OCI-LY3 (cell line): ENCODE measurements at regions not wholly inside any gene's neighbourhood (a gene's known extent, or its start where the extent isn't known, plus 50 kb on each side); places are given as distances from the start of the nearest gene placed in this dataset.

Experiments
- H2AFZ ChIP-seq: fragments of 200-600, 300-600 bp; shearing (Covaris generic); 2 replicates; pipeline ENCODE4 v1.6.0; 2014; ENCODE audit warnings: antibody characterized with exemption, low read depth, low read length
- H3K27ac ChIP-seq: fragments of 200-600, 300-600 bp; sonication (generic); 2 replicates; pipeline ENCODE4 v1.5.1; 2014; ENCODE audit warnings: mild to moderate bottlenecking, low read length, moderate library complexity, mixed read lengths
- H3K27me3 ChIP-seq: fragments of 200-600, 300-600 bp; sonication (generic); 2 replicates; pipeline ENCODE4 v1.6.1; 2014; ENCODE audit warnings: low read depth, low read length, mixed read lengths
- H3K36me3 ChIP-seq: fragments of 200-600, 300-600 bp; sonication (generic); replicated peaks from 2 replicates; pipeline ENCODE3; 2014; ENCODE audit warnings: low read depth, low read length, mixed read lengths
- H3K4me1 ChIP-seq: fragments of 300-600, 200-600 bp; sonication (generic); 2 replicates; pipeline ENCODE4 v1.6.1; 2014; ENCODE audit warnings: low read length, mixed read lengths
- H3K4me2 ChIP-seq: fragments of 200-600, 300-600 bp; sonication (generic); 2 replicates; pipeline ENCODE4 v1.6.1; 2014; ENCODE audit warnings: low read length, mixed read lengths
- H3K4me3 ChIP-seq: fragments of 300-600, 200-600 bp; sonication (generic); 2 replicates; pipeline ENCODE4 v1.5.1; 2014; ENCODE audit warnings: antibody characterized with exemption, mild to moderate bottlenecking, low read length, moderate library complexity
- H3K79me2 ChIP-seq: fragments of 300-600, 200-600 bp; shearing (Covaris generic); 2 replicates; pipeline ENCODE4 v1.6.1; 2014; ENCODE audit warnings: mild to moderate bottlenecking, low read length, mixed read lengths
- H3K9ac ChIP-seq: fragments of 300-600, 200-600 bp; shearing (Covaris generic); 2 replicates; pipeline ENCODE4 v1.6.0; 2014; ENCODE audit warnings: mild to moderate bottlenecking, low read length, moderate library complexity
- H3K9me3 ChIP-seq: fragments of 200-600, 300-600 bp; shearing (Covaris generic); 2 replicates; pipeline ENCODE4 v1.6.1; 2014; ENCODE audit warnings: low read length, mixed read lengths; ENCODE audit not compliant: insufficient read depth
- H4K20me1 ChIP-seq: fragments of 200-600, 300-600 bp; sonication (generic); 2 replicates; pipeline ENCODE4 v1.6.1; 2016; ENCODE audit warnings: low read length, mixed read lengths; ENCODE audit not compliant: insufficient read depth
- EZH2phosphoT487 ChIP-seq: fragments of 200-600 bp; shearing (Covaris generic); IDR thresholded peaks from 2 replicates; pipeline ENCODE4 v1.6.1; 2018; ENCODE audit warnings: antibody characterized with exemption, mixed run types, low read depth
- TF ChIP-seq, protein P1 (sequence below): fragments of 200-600, 300-600 bp; sonication (generic); IDR thresholded peaks from 2 replicates; pipeline ENCODE4 v1.5.1; 2014; ENCODE audit warnings: antibody characterized with exemption, low read length, low read depth

GRCh38 chr4:124591637-124592036, 120.9 kb downstream of the ANKRD50 start:
- H3K9ac ChIP-seq: no peak overlapping the region
- H3K9me3 ChIP-seq: no peaks in the 10 kb centered on the region
- H3K79me2 ChIP-seq: no peaks in the 10 kb centered on the region
- H3K27ac ChIP-seq: no peak overlapping the region
- no peaks in the 10 kb centered on the region for H3K36me3 ChIP-seq
- H3K4me1 ChIP-seq: peaks cover 19% of the 10 kb centered on the region
- H2AFZ ChIP-seq: no peak overlapping the region
- H4K20me1 ChIP-seq: no peaks in the 10 kb centered on the region
- no peaks in the 10 kb centered on the region for H3K27me3 ChIP-seq
- no peak overlapping the region for H3K4me3 ChIP-seq
- TF ChIP-seq EZH2phosphoT487: no peak
- TF ChIP-seq, protein P1, sequence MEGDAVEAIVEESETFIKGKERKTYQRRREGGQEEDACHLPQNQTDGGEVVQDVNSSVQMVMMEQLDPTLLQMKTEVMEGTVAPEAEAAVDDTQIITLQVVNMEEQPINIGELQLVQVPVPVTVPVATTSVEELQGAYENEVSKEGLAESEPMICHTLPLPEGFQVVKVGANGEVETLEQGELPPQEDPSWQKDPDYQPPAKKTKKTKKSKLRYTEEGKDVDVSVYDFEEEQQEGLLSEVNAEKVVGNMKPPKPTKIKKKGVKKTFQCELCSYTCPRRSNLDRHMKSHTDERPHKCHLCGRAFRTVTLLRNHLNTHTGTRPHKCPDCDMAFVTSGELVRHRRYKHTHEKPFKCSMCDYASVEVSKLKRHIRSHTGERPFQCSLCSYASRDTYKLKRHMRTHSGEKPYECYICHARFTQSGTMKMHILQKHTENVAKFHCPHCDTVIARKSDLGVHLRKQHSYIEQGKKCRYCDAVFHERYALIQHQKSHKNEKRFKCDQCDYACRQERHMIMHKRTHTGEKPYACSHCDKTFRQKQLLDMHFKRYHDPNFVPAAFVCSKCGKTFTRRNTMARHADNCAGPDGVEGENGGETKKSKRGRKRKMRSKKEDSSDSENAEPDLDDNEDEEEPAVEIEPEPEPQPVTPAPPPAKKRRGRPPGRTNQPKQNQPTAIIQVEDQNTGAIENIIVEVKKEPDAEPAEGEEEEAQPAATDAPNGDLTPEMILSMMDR: no peak
- no peak overlapping the region for H3K4me2 ChIP-seq

GRCh38 chr4:124593494-124593893, 119.0 kb downstream of the ANKRD50 start:
- Histone ChIP-seq H3K4me2 (no peak overlapping the region), H4K20me1 (no peaks in the 10 kb centered on the region)

DNA sequence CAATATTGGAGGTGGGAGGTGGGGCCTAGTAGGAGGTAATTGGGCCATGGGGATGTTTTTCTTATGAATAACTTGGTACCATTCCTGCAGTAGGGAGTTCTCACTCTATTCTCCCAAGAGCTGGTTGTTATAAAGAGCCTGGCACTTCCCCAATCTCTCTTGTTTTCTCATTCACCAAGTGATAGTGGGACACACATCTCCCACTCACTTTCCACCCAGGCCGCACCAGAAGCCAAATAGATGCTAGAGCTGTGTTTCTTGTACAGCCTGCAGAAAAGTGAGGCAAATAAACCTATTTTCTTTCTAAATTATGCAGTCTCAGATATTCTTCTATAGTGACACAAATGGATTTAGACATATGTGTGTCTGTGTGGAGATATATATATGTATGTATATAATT, 117.6 kb downstream of the ANKRD50 start:
- no peak for TF ChIP-seq EZH2phosphoT487
- TF ChIP-seq, protein P1: no peak
- peaks cover 31% of the 10 kb centered on the region for H3K4me1 ChIP-seq
- no peak overlapping the region for H2AFZ ChIP-seq

More at GRCh38 chr4:124593494-124593893, 119.0 kb downstream of the ANKRD50 start:
- Histone ChIP-seq H3K36me3 (no peaks in the 10 kb centered on the region), H3K27me3 (no peaks in the 10 kb centered on the region), H2AFZ (no peak overlapping the region), H3K9ac (no peak overlapping the region), H3K4me1 (peaks cover 21% of the 10 kb centered on the region), H3K4me3 (no peak overlapping the region), H3K27ac (no peak overlapping the region), H3K79me2 (no peaks in the 10 kb centered on the region), H3K9me3 (no peaks in the 10 kb centered on the region)
- TF ChIP-seq EZH2phosphoT487: no peak
- TF ChIP-seq, protein P1: no peak

DNA sequence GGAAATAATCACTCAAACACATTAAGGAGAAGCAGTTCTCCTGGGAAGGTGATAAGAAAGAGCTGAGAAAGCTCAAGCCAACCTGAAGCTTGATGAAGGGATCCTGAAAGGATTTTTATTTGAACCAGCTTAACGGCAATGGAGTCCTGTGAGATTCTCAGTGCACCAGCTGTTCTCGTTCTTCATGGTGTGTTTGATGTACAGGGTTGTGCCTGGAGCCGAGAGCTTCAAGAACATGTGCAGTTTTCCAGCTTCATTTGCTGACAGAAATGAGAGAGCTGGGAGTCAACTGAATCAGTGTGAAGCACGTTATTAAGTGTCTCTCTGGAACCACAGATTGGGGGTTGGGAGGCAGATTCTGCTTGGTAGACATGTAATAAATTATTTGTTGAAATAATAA, 115.7 kb downstream of the ANKRD50 start:
- H3K27me3 ChIP-seq: no peaks in the 10 kb centered on the region
- H2AFZ ChIP-seq: no peak overlapping the region
- H3K9ac ChIP-seq: no peak overlapping the region
- H3K27ac ChIP-seq: no peak overlapping the region
- TF ChIP-seq, protein P1: no peak
- no peak for TF ChIP-seq EZH2phosphoT487
- H3K9me3 ChIP-seq: no peaks in the 10 kb centered on the region
- H3K79me2 ChIP-seq: no peaks in the 10 kb centered on the region
- H4K20me1 ChIP-seq: no peaks in the 10 kb centered on the region
- no peaks in the 10 kb centered on the region for H3K36me3 ChIP-seq
- no peak overlapping the region for H3K4me3 ChIP-seq
- H3K4me1 ChIP-seq: peaks cover 28% of the 10 kb centered on the region
- H3K4me2 ChIP-seq: no peak overlapping the region

More for the DNA sequence above, 117.6 kb downstream of the ANKRD50 start:
- Histone ChIP-seq H3K9ac (no peak overlapping the region), H3K4me3 (no peak overlapping the region), H3K36me3 (no peaks in the 10 kb centered on the region), H3K27me3 (no peaks in the 10 kb centered on the region), H3K27ac (no peak overlapping the region), H3K4me2 (no peak overlapping the region), H4K20me1 (no peaks in the 10 kb centered on the region), H3K79me2 (no peaks in the 10 kb centered on the region), H3K9me3 (no peaks in the 10 kb centered on the region)
